ENCODE measurements at regions not wholly inside any gene's neighbourhood (a gene's known extent, or its start where the extent isn't known, plus 50 kb on each side); places are given as distances from the start of the nearest gene placed in this dataset.

DNA sequence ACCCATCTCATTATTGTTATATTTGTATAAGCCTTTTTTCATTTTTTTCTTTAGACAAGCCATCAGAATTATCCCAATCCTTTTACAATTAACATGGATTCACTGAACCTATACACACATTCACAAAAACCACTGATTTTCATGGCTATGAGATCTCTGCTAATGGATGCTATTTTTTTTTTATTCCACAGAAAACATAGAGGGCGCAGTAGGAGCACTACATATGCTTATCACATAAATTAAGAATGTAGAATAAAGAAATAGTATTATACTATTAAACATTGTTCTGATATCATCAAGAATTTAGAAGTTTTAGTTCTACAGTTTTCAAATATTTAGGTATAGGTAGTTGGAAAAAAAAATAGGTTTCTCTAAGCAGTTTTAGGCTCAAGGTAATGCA, 1477.4 kb downstream of the ARAP2 start:
- TF ChIP-seq EZH2 (IDR thresholded peaks at IDR 0.05; ENCODE audit: insufficient read depth, poor library complexity, severe bottlenecking) (no peak), EZH2phosphoT487 (IDR thresholded peaks at IDR 0.05; ENCODE audit: insufficient read depth, low read depth) (no peak)
